Skin epidermis (tissue), 12 donors: ENCODE measurements at regions not wholly inside any gene's neighbourhood (a gene's known extent, or its start where the extent isn't known, plus 50 kb on each side); places are given as distances from the start of the nearest gene placed in this dataset.

Experiments used
- H3K27ac ChIP-seq, 21 experiments: fragments of 200-600 bp; sonication (generic) in 11 of 21; one replicate each; pipeline ENCODE4 v1.5.0; 2020; ENCODE audit warnings: mild to moderate bottlenecking in 3 of 21, inconsistent platforms in 2 of 21, moderate library complexity in 2 of 21
- H3K4me3 ChIP-seq, 7 experiments: fragments of 200-600 bp; sonication (generic) in 2 of 7; one replicate each; pipeline ENCODE4 v1.5.0; 2020; ENCODE audit warnings: inconsistent platforms in 2 of 7, mild to moderate bottlenecking in 2 of 7, moderate library complexity in 1 of 7

DNA sequence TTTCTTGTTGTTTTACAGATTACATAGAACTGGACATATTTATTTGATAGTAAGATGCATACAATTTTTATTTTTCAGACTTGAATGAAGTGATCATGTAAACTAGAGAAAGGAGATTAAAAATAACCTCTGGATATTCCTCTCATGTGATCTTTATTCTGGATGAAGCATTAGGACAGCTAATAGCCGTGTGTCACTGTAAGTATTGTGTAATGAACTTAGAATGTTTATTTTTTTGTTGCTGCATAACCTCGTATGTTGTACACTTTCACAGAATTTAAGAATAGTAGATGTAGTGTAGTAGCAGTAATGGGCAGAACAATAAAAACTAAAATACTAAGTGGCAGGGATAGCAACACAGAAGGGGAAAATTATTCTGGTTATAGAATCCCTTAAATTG lies 2094.5 kb upstream of the TENM3 start:
- H3K27ac ChIP-seq = no peak overlapping the region
- H3K4me3 ChIP-seq = no peak overlapping the region

DNA sequence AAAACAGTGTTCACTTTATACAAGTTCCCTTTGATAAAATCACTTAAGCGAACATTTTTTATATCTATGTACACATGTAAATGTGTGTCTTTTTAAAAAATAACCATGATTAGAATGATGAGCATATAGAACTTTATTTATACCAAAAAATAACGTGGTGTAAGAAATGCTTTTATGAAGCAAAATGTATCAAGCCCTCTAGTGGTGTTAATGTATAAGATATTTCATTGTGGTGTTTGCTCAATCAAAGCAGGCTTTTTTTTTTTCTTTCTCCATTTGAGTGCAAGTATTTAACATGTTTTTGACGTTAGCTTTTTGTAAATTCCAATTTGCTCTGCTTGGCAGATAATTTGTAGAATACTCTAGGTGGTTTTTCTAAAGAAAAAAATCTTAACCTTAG lies 2092.4 kb upstream of the TENM3 start:
- no peak overlapping the region for H3K4me3 ChIP-seq
- H3K27ac ChIP-seq = no peak overlapping the region

GRCh38 chr4:180152831-180153230 lies 2090.4 kb upstream of the TENM3 start:
- no peak overlapping the region for H3K27ac ChIP-seq
- no peak overlapping the region for H3K4me3 ChIP-seq

DNA sequence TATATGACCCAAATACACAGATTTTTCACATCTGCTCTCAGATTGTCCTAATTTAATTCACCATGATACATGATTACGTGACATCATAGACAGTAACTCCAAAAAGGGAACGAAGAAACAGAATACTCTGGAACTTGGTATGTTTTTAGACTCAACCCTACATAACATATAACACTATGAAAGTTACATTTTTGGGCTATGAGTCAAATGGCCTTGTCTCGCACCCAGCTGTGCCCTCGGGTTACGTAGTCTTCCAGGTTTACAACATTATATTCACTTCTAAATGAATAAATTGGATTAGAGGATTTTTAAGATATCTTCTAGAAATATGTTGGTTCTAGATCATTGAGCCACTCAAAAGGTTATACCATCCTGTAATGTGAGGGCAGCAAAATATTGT lies 2089.6 kb upstream of the TENM3 start:
- Histone ChIP-seq H3K4me3 (no peak overlapping the region), H3K27ac (no peak overlapping the region)

DNA sequence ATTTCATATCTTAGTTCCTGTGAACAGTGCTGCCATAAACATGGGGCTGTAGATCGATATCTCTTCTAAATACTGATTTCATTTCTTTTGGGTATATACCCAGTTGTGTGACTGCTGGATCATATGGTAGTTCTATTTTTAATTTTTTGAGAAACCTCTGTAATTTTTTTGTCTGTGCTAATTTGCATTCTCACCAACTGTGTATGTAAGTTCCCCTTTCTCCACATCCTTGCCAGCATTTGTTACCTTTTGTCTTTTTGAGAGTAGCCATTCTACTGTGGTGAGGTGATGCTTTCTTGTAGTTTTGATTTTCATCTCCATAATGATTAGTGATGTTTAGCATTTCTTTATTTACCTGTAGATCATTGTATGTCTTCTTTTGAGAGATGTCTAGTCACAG lies 2086.5 kb upstream of the TENM3 start:
- Histone ChIP-seq H3K27ac (no peak overlapping the region), H3K4me3 (no peak overlapping the region)

DNA sequence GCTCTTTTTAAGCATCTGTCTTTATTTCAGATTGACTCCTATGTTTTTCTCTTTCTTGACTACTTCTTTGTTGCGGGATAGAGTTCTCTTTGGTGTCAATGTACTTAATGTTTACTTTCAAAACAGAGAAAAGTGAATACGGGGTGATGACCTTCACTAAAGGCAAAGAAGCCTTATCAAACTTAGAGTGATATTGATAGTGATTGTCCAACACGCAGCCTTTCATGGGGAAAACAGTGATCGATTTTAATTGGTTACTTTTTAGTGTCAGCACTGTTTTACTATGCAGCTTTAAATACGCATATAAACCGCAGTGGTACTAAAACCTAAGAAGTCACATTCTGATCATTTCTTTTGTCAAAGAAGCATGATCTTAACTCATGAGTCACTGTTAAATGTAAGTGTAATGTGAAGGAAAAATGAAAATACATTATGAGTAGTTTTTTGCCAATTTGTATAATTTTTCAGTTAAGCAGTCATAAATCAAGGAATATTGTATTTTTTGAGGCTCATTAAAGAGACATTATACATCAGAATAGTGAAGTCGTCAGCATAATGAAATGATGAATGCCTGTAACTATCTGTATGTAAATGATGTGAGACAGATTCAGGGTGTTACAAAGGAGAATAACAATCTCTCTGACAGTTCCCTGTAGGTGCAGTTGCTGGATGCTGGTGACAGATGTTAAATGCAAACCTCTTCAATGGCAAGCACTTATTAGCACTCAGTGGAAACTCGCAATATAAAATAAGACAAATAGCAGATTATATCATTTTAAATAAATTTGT lies 2082.8 kb upstream of the TENM3 start:
- Histone ChIP-seq H3K27ac (no peak overlapping the region), H3K4me3 (no peak overlapping the region)

DNA sequence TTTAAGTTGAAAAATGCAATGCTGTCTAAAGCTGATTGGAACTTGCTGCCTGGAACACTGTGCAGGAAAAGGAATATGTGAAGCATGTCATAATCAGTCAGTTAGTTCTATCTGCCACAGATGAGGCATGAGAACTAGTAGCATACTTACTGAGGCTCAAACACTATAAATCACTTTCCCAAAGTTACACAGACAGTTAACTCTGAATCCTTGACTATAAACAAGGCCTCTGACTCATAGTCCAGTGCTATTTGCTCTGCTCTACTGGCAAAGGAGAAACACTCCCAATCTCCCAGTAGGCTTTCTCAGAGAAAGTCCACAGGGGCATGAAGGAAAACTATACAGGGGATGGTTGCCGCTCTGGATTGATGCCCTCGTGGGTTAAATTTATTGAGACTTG lies 2078.4 kb upstream of the TENM3 start:
- H3K27ac ChIP-seq = no peak overlapping the region
- H3K4me3 ChIP-seq = no peak overlapping the region

- no peak overlapping the region for H3K4me3 ChIP-seq
- H3K27ac ChIP-seq = no peak overlapping the region
Measured at GRCh38 chr4:180169394-180169793, 2073.8 kb upstream of the TENM3 start.

GRCh38 chr4:180169966-180170365 lies 2073.2 kb upstream of the TENM3 start:
- H3K27ac ChIP-seq = no peak overlapping the region
- no peak overlapping the region for H3K4me3 ChIP-seq

- Histone ChIP-seq H3K4me3 (no peak overlapping the region), H3K27ac (no peak overlapping the region)
Measured at GRCh38 chr4:180179146-180179545, 2064.1 kb upstream of the TENM3 start.

DNA sequence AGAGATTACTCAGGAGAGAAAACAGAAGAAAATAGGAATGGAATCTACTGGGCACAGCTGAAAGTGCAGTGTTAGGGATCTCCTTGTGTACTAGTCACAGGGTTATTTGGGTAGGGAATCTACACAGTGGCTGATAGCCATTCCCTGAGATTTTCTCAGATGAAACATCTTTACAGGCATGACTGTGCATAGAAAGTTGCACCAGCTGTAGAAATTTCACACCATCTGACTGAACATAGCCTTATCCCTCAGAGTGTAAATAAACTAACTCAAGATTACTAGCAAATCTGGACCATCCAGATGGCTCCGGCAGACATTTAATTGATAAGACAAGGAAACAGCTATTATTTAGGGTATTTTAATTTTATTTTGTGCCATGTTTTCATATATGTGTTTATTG lies 2053.5 kb upstream of the TENM3 start:
- H3K4me3 ChIP-seq = no peak overlapping the region
- H3K27ac ChIP-seq = no peak overlapping the region

- Histone ChIP-seq H3K4me3 (no peak overlapping the region), H3K27ac (no peak overlapping the region)
Measured at GRCh38 chr4:180190382-180190781, 2052.8 kb upstream of the TENM3 start.

DNA sequence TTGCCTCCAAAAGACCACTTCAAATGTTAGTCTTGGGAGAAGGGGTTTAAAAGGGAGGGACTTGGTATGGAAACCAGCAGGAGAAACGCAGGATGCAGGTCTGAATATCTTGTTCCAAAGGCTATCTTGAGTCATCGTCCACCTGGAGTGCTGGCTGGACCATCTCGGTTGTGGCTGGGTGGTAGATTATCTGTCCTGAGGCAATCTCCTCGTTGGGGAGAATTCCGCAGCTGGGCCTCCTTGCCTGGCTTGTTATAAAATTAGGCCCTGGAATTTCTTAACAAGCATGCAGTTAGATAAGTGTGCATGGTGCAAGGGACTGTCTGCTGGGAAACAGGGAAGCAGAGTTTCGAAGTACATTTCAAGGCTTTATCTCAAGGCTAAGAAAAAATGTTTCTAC lies 2045.7 kb upstream of the TENM3 start:
- Histone ChIP-seq H3K4me3 (no peak overlapping the region), H3K27ac (no peak overlapping the region)

DNA sequence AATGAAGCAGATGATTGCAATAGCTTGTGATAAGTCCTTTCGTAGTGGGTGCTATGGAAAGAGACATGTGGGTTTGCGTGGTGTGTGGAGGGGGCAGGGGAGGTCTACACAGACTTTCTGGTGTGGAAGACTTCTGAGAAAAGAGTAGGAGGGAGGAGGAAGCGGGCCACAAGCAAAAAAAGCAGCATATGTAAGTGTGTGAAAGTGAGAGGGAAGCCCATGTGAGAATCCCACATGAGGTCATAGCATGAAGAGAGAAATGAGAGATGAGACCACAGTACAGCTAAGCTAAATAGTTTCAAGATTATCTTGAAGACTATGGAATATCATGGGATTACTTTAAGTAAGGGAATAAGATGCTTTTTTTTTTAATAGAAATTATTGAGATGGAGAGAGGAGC lies 2039.9 kb upstream of the TENM3 start:
- Histone ChIP-seq H3K4me3 (no peak overlapping the region), H3K27ac (no peak overlapping the region)

DNA sequence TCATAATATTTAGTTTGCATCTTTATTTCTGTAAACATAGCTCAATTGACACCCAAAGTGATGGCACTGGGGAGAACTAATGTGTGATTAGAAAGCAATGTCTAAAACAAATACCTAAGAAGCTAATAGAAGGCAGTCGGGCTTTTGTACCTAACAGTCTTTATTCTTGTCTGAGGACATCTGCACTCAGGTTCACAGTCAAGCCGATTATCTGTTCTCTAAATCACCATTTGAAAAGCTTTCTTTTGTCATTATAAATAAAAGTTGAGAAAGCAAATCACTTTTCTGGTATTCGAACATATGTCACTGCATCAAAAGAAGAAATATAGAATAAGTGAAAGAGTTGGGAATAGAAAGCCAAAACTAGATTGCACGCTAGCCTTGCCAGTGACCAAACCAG lies 2037.9 kb upstream of the TENM3 start:
- no peak overlapping the region for H3K4me3 ChIP-seq

GRCh38 chr4:180207921-180208320 lies 2035.3 kb upstream of the TENM3 start:
- H3K4me3 ChIP-seq = no peak overlapping the region
- no peak overlapping the region for H3K27ac ChIP-seq

More for the DNA sequence above, 2037.9 kb upstream of the TENM3 start:
- no peak overlapping the region for H3K27ac ChIP-seq

GRCh38 chr4:180217070-180217469 lies 2026.1 kb upstream of the TENM3 start:
- no peak overlapping the region for H3K4me3 ChIP-seq
- H3K27ac ChIP-seq = no peak overlapping the region

DNA sequence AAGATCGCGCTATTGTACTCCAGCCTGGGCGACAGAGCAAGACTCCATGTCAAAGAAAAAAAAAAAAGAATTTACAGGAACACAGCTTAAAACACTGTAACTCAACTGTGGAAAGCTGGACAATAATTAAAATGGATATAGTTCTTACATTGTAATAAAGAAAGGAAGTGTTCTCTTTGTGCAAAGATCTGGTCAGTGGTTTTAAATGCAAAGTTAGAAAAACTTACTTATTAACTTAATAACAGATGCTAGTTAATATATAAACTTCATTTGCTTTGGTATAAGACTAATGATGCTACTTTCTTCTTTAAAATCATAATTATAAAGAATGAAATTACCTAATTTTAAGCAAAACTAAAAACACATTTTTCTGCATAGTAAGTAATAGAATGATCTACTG lies 2024.1 kb upstream of the TENM3 start:
- no peak overlapping the region for H3K4me3 ChIP-seq
- no peak overlapping the region for H3K27ac ChIP-seq

GRCh38 chr4:180225977-180226376 lies 2017.2 kb upstream of the TENM3 start:
- Histone ChIP-seq H3K27ac (no peak overlapping the region), H3K4me3 (no peak overlapping the region)

DNA sequence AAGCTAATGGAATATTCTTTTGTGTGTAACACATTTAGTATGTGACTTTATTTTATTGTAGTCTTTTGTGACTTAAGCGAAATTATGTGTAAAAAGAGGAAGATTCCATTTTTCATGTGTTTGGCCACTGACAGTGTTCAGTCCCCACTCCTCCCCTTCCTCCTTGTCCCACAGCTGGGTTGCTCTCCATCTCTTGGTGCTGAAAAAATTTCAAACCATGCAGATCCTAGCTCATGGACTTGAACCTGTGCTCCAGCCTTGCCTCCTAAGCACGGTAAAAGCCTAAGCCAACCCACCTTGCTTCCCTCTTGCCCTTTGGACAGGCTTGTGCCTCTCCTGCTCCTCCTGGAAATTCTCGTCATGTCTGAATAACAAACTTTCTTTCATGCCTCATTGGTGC lies 2008.5 kb upstream of the TENM3 start:
- Histone ChIP-seq H3K4me3 (no peak overlapping the region), H3K27ac (no peak overlapping the region)

- no peak overlapping the region for H3K4me3 ChIP-seq
- H3K27ac ChIP-seq = no peak overlapping the region
Measured at GRCh38 chr4:180240670-180241069, 2002.5 kb upstream of the TENM3 start.

- no peak overlapping the region for H3K4me3 ChIP-seq
- no peak overlapping the region for H3K27ac ChIP-seq
Measured at GRCh38 chr4:180253419-180253818, 1989.8 kb upstream of the TENM3 start.
